Prostate gland (tissue), 2 donors: ENCODE measurements at regions not wholly inside any gene's neighbourhood (a gene's known extent, or its start where the extent isn't known, plus 50 kb on each side); places are given as distances from the start of the nearest gene placed in this dataset.

Experiments
- CTCF ChIP-seq, 4 experiments: fragments of 200-600 bp in 2 of 4; fragments of 450-650 bp in 2 of 4; sonication (generic) in 2 of 4; IDR thresholded peaks; 1 replicate in 3 of 4; 2 replicates in 1 of 4; pipeline ENCODE4 v1.5.1; 2016 to 2019; ENCODE audit warnings: antibody characterized with exemption in 4 of 4, mild to moderate bottlenecking in 2 of 4, moderate library complexity in 2 of 4
- POLR2A ChIP-seq: fragments of 450-650 bp; IDR thresholded peaks from one replicate; pipeline ENCODE4 v1.6.1; 2016; ENCODE audit warnings: antibody characterized with exemption, mild to moderate bottlenecking

GRCh38 chr6:144339859-144340452 lies 54.8 kb downstream of the UTRN start:
- TF ChIP-seq CTCF (IDR thresholded peaks at IDR 0.05), result no peak
- no peak for TF ChIP-seq POLR2A
